D721Med (cell line): ENCODE measurements at regions not wholly inside any gene's neighbourhood (a gene's known extent, or its start where the extent isn't known, plus 50 kb on each side); places are given as distances from the start of the nearest gene placed in this dataset.

ENCODE experiments used
- DNase-seq: peaks from one replicate; pipeline ENCODE4 v3.0.0; 2011; ENCODE audit warnings: low spot score; ENCODE audit not compliant: insufficient read length
- FAIRE-seq: peaks from 2 replicates; lab custom pipeline; 2011; peaks lifted over from hg19 to GRCh38; lab: Jason Lieb, UNC
- TF ChIP-seq, protein P1 (sequence below): IDR thresholded peaks from 2 replicates; pipeline ENCODE4 v1.5.1; 2012; ENCODE audit warnings: mild to moderate bottlenecking, control low read depth; ENCODE audit not compliant: insufficient read depth; ENCODE audit errors: missing control alignments

DNA sequence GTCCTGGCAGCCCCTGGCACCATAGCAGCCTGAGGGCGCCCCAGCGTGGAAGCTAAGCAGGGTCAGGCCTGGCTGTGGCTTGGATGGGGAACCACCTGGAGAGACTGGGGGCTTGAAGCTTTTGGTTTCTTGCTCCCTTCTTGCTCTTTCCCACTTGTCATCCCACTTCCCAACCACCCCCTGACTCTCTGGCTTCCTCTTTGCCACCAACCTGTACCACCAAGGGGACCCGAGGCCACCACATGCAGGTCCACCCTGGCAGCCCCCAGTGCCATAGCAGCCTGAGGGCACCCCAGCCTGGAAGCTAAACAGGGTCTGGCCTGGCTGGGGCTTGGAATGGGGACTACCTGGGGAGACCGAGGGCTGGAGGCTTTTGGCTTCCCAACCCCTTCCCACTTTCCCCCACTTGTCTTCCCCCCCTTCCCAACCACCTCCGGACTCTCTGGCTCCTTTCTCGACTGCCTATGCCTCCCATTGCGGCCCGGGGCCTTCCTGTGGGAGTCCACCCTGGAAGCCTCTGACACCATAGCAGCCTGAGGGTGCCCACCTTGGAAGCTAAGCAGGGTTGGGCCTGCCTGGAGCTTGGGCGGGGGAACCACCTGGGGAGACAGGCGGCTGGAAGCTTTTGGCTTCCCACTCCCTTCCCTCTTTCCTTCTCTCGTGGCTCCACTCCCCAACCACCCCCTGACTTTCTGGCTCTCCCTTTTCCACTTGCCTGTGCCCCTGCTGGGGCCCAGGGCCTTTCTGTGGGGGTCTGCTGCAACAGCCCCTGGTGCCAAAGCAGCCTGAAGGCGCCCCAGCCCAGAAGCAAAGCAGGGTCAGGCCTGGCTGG, 2294.4 kb downstream of the TP53TG3F start:
- TF ChIP-seq, protein P1, sequence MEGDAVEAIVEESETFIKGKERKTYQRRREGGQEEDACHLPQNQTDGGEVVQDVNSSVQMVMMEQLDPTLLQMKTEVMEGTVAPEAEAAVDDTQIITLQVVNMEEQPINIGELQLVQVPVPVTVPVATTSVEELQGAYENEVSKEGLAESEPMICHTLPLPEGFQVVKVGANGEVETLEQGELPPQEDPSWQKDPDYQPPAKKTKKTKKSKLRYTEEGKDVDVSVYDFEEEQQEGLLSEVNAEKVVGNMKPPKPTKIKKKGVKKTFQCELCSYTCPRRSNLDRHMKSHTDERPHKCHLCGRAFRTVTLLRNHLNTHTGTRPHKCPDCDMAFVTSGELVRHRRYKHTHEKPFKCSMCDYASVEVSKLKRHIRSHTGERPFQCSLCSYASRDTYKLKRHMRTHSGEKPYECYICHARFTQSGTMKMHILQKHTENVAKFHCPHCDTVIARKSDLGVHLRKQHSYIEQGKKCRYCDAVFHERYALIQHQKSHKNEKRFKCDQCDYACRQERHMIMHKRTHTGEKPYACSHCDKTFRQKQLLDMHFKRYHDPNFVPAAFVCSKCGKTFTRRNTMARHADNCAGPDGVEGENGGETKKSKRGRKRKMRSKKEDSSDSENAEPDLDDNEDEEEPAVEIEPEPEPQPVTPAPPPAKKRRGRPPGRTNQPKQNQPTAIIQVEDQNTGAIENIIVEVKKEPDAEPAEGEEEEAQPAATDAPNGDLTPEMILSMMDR, result no peak
- no peak for FAIRE-seq
- no peak for DNase-seq

DNA sequence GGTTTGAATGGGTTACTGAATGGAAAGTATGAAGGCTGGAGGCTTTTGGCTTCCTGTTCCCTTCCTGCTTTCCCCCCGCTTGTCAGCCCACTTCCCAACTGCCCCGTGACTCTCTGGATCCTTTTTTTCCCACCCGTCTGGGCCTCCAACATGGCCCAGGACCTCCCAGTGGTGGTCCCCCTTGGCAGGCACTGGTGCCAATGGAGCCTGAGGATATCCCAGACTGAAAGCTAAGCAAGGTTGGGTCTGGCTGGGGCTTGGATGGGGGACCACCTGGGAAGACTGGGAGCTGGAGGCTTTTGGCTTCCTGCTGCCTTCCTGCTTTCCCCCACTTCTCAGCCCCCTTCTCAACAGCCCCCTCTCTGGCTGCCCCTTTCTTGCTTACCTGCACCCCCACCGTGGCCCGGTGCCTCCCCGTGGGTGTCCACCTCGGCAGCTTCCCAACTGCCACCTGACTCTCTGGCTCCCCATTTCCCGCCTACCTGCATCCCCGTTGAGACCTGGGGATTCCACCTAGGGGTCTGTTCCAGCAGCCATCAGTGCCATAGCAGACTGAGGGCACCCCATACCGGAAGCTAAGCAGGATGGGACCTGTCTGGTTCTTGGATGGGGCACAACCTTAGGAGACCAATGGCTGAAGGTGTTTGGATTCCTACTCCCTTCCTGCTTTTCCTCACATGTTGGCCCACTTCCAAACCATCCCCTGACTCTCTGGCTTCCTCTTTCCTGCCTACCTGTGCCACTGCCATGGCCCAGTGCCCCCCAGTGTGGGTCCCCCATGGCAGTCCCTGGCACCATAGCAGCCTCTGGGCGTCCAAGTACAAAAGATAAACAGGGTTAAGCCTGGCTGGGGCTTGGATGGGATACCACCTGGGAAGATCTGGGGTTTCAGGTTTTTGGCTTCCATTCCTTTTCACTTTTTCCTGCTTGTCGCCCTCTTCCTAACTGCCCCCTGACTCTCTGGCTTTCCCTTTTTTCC, 2295.3 kb downstream of the TP53TG3F start:
- DNase-seq (no peak), FAIRE-seq (no peak)
- TF ChIP-seq, protein P1, result no peak

DNA sequence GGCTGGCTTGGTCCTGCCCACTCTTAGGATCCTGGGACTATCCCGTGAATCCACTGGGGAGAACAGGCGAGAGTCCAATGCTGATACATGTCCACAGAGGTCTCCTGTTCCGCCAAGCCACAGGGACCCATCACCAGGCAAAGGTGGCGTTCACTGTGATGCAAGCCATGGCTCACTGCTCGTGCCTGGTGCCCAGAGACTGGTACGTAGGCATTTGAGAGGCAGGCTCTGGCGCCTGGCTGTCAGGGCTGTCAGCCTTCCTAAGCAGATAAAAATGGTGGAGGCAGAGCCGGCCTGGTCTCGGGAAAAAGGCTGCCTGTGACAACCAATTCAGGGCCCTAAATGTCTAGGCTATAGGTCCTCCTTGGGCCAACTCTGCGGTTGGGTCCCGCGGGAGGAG, 2329.0 kb downstream of the TP53TG3F start:
- DNase-seq, result no peak
- TF ChIP-seq, protein P1, result no peak
- no peak for FAIRE-seq

DNA sequence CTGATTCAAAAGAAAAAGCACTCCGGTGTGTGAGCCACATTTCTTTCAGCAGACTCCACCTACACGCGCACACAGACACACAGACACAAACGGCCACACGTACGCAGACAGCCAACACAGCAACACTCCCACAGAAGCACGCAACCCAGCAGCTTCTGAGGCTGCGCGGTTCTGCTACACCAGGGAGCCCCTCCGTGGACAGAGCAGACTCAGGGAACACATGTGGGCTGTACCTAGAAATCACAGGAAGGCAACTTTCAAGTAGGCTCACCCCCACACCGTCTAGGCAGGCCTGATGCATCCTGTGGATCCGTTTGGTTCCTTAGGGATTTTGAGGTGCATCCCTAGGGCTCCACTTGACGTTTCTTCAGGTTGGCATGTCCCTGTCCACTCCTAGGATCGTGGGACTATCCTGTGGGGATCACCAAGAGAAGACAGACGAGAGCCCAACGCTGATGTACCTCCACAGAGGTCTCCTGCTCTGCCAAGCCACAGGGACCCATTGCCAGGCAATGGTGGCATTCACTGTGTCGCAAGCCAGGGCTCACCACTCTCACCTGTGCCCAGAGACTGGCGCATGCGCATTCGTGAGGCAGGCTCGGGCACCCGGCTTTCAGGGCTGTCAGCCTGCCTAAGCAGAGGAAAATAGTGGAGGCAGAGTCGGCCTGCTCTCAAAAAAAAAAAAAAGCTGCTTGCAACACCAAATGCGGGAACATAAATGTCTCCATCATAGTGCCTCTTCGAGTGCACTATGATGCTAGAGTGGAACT, 2333.3 kb downstream of the TP53TG3F start:
- FAIRE-seq (no peak), DNase-seq (no peak)
- TF ChIP-seq, protein P1, result no peak

DNA sequence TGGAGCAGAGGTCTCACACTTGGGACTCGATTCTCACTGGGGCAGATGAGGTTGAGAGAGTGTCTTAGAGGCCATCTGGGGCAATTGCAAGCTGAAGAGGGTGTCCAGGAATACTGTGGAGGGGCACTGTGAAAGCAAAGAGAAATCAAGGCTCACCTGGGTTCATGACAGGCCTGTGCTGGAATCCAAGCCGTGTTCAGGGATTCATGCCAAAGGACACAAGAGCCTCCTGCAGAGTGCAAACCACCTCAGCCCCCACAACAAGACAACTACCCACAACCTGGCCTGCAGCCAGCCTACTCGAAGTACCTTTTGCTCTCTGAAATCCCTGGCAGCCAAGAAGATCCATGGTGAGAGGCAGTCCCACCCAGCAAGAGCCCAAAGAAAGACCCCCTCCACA, 2334.2 kb downstream of the TP53TG3F start:
- TF ChIP-seq, protein P1, result no peak
- DNase-seq (no peak), FAIRE-seq (no peak)

DNA sequence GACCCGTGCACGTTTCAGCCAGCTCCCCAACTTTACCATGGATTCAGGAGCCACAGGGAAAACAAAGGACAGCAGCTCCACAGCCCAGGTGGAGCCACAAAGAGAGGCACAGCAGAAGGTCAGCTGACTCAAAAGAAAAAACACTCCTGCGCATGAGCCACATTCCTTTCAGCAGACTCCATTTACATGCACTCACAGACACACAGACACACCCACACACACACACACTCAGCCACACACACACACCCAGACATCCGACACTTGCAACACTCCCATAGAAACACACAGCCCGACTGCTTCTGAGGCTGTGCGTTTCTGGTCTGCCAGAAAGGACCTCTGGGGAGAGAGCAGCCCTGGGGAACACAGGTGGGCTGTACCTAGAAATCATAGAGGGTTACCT, 2335.5 kb downstream of the TP53TG3F start:
- no peak for FAIRE-seq
- no peak for DNase-seq
- TF ChIP-seq, protein P1, result no peak
